Spleen (tissue), 7 donors: ENCODE measurements at regions not wholly inside any gene's neighbourhood (a gene's known extent, or its start where the extent isn't known, plus 50 kb on each side); places are given as distances from the start of the nearest gene placed in this dataset.

Experiments
- POLR2A ChIP-seq, 3 donors: fragments of 450-650 bp; IDR thresholded peaks; one replicate each; pipeline ENCODE4 v1.5.1; 2017; ENCODE audit warnings: antibody characterized with exemption in 3 of 3, mild to moderate bottlenecking in 1 of 3
- POLR2AphosphoS5 ChIP-seq, 3 donors: sonication (generic); formaldehyde crosslinking; IDR thresholded peaks; one replicate each; pipeline ENCODE4 v1.5.1; 2017; ENCODE audit warnings: antibody characterized with exemption in 3 of 3
- TF ChIP-seq, protein P1 (sequence below), 11 experiments: fragments of 200-600 bp in 7 of 11; fragments of 450-650 bp in 4 of 11; sonication (generic) in 4 of 11; IDR thresholded peaks in 8 of 11; conservative IDR thresholded peaks in 3 of 11; 1 replicate in 7 of 11; 2 replicates in 4 of 11; pipeline versions ENCODE4 v1.4.0 to v1.8.0; 2016 to 2021; ENCODE audit warnings: antibody characterized with exemption in 11 of 11, inconsistent platforms in 4 of 11, mild to moderate bottlenecking in 1 of 11
- donor health status: DM: no; HTN: no; CAD: no; lungs with moderate emphysema.
- donor health status: DM: no; HTN: no; CAD: no.
- donor health status: DM: no; HTN: no; CAD: no.

GRCh38 chr6:141634269-141634668, 498.5 kb upstream of the GJE1 start:
- TF ChIP-seq, protein P1, sequence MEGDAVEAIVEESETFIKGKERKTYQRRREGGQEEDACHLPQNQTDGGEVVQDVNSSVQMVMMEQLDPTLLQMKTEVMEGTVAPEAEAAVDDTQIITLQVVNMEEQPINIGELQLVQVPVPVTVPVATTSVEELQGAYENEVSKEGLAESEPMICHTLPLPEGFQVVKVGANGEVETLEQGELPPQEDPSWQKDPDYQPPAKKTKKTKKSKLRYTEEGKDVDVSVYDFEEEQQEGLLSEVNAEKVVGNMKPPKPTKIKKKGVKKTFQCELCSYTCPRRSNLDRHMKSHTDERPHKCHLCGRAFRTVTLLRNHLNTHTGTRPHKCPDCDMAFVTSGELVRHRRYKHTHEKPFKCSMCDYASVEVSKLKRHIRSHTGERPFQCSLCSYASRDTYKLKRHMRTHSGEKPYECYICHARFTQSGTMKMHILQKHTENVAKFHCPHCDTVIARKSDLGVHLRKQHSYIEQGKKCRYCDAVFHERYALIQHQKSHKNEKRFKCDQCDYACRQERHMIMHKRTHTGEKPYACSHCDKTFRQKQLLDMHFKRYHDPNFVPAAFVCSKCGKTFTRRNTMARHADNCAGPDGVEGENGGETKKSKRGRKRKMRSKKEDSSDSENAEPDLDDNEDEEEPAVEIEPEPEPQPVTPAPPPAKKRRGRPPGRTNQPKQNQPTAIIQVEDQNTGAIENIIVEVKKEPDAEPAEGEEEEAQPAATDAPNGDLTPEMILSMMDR (IDR thresholded peaks at IDR 0.05 in 8 of 11, conservative IDR thresholded peaks at IDR 0.05 in 3 of 11), result no peak
- TF ChIP-seq POLR2AphosphoS5 (IDR thresholded peaks at IDR 0.05) (no peak), POLR2A (IDR thresholded peaks at IDR 0.05) (no peak)
